ENCODE measurements at regions not wholly inside any gene's neighbourhood (a gene's known extent, or its start where the extent isn't known, plus 50 kb on each side); places are given as distances from the start of the nearest gene placed in this dataset.
"Not testable (repeated sequence)": the region's sequence is repeated elsewhere in the genome, so short reads cannot be mapped to it uniquely, and the experiment has no call there.

DNA sequence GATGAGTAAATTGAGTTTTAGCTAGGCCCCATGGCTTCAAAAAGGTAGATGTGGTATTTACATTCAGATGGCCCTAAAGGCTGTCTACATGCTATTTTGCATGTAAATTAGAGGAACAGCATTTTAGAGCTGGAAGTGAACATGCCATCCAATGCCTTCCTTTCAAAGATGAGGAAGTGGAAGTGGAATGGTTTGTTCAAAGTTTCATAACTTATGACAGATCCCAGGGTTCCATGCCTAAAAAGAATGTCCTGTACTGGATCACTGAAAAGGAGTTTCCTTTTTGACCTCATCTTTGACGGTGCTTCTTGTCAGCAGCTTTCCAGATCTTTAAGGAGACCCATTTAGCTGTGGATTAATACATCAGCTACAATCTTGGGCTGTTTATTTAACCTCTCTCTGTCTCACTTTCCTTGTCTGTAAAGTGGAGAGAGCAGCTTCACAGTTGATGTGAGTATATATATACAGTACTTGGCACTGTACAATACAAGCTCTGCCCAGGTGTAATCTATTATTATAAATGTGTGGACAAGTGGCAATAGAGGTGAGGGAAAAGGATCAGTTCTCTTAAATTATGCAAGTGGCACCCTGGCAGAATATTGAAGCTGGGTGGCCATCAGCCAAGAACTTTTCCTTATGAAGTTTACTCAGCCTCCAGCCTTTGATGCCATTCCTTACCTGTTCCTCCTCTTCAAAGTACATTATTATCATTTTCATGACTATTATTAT lies 68.7 kb upstream of the GOLGA8B start:
- DNase-seq (ENCODE audit: low read depth), result no peak

DNA sequence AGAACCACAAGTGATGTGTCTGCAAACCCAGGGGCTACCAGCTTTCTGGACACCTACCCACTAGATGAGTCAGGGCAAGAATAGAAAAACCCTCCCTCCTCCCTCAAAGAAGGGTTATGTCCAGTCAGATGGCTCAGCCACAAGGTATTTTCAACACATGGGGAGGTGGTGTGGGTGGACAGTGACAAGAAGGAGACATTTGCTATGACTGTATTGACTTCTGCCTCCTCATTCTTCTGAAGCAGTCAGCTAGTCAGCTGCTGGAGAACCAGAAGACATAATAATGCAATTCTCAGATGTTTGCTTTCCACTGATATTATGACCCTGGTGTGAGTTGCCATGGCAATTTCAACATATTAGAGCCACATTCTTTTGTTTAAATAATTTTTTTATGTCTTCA lies 66.7 kb upstream of the GOLGA8B start:
- DNase-seq (ENCODE audit: low read depth), result peak; percentile 19

DNA sequence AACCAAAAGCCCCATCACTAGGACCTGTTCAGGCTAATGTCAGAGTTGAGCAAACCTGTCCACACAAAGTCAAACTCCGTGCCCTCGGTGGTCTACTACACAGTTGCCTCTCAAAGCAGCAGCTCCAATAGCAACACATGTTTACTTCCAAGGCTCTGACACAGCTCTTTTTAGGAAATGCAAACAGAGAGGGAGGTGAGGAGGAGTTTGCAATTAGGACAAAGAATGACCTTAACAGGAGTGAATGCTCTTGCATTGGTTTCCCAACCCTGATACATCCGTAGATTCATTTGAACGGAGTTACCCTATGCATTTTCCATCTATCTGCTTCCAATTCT lies 64.8 kb upstream of the GOLGA8B start:
- no peak for DNase-seq (ENCODE audit: low read depth)

DNA sequence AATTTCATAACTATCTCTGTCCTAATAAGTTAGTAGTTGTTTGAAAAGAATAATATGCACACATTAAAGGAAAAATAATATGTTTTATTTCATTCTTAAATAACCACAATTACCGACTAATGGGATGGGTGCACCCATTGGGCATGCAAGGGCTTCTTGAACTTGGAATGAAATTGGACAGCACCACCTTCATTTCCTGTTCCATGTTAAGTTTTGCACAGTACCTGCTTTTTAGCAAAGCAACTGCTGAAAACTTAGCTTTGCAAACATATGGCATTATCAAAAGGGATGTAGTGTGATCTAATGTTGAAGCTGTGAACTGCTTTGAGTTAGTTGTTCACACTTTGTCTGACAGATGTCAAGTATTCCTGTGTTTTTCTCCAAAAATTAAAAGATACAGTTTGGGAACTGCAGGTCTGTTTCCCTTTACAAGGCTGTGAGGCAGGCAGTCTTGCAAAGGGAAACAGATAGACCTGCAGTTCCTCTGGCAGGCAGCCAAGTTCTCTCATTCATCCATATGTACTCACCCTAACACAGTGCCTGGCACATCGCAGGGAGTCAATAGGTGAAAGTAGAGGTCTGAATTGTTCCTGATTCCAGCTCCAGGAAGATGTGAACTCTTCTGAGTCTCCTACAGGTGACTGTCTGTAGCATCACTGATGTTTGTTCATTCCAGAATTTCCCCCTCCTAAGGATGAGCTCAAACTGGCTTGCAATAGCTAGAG lies 64.3 kb upstream of the GOLGA8B start:
- DNase-seq (ENCODE audit: low read depth), result no peak

DNA sequence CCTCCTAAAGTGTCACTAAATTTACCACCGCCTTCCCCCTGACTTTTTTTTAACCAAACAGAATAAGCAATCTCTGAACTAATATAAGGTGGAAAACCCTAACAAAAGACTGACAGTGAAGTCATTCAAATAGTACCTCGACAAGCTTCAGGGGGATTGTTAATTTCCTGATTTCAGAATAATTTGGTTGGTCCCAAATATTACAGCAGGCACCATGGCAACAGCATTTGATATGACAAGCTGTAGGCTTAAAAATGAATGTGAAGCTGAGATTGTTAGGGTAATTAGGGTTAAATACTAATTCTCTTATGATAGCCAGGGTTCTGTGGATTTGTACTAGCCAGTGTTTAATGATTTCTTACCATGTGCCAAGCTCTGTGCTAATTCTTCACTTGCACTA lies 63.5 kb upstream of the GOLGA8B start:
- no peak for DNase-seq (ENCODE audit: low read depth)

DNA sequence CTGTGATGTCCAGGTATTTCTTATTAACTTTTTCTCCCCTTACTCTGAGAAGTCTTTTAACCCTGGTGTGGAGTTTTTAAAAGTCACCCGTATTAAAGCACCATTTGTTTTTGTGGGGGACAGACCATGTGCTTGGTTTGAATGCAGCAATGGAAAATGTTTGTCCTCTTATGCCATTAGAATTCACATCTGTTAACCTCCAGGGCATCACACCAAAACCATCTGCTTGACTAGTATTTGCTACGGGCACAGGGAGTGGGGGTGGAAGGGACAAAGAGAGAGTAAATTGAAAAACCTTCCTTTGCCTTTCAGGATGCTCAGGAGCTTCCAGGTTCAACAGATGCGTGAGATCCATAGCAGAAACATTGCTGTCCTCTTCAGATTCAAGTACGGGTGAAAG lies 61.4 kb upstream of the GOLGA8B start:
- no peak for DNase-seq (ENCODE audit: low read depth)

DNA sequence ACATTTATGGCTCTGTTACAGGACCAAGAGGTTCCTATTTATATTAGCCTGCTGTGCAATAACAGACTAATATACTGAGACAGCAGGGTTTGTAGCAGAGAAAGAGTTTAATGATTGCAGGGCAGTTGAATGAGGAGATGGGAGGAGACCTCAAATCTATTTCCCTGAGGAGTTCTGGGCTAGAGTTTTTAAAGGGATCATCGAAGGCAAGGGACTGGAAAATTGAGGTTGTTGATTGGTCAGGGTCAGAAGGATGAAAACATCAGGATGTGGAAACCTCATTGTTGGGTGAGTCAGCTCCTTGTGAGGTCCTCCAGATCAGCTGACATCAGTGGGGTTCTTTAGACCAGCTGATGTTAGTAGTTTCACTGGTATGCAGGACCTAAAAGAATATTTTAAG lies 60.6 kb upstream of the GOLGA8B start:
- peak; percentile 64 for DNase-seq (ENCODE audit: low read depth)

DNA sequence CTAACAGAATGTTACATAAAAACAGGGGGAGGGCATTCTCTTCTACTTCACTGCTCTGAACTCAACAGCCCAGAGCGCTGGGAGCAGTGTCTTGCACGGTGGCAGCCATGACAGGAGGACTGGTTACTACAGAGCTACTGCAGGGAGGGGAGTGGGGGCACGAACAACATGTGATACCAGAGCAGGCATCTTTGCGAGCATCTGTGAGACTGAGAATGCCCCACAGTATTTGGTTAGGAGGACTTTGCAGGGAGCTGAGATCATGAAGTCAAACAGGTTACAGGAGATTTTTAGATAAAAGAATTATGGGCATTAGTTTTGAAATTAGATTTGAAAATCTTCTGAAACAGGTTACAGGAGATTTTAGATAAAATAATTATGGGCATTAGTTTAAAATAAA lies 58.8 kb upstream of the GOLGA8B start:
- no peak for DNase-seq (ENCODE audit: low read depth)

DNA sequence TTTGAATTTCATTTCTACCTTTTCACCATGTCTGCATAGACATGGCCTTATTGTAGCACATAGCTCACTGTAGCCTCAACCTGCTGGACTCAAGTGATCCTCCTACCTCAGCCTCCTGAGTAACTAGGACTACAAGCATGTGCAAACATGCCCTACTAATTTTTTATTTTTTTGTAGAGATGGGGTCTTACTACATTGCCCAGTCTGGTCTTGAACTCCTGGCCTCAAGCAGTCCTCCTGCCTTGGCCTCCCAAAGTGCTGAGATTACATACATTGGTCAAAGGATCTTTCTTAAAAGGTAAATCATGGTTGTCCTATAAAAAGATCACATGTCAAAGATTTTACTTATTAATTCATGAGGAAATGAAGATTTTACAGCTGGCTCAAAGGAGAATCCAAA lies 57.2 kb upstream of the GOLGA8B start:
- no peak for DNase-seq (ENCODE audit: low read depth)

DNA sequence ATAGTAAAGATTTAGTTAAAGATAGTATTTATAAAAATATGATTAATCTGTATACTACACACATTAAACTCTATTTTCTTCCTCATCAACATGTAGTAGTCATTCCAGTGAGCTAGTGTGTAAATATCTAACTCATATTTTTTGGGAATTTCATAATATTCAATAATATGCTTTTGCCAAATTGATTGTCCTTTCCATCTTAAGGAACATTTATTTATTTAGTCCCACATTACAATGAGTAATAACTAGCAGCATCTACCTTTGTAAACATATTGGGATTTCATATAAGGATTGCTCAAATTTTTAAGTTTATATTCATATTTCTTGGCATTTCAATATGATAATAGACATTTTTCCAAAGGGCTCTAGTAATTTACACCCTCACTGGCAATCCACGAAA lies 53.9 kb upstream of the GOLGA8B start:
- no peak for DNase-seq (ENCODE audit: low read depth)

DNA sequence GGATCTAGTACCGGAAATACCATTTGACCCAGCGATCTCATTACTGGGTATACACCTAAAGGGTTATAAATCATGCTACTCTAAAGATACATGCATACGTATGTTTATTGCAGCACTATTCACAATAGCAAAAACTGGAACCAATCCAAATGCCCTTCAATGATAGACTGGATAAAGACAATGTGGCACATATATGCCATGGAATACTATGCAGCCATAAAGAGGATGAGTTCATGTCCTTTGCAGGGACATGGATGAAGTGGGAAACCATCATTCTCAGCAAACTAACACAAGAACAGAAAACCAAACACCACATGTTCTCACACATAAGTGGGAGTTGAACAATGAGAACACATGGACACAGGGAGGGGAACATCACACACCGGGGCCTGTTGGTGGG lies 50.2 kb upstream of the GOLGA8B start:
- DNase-seq (ENCODE audit: low read depth), result not testable (repeated sequence)
